Epithelial cell of esophagus (primary cell): ENCODE measurements at regions not wholly inside any gene's neighbourhood (a gene's known extent, or its start where the extent isn't known, plus 50 kb on each side); places are given as distances from the start of the nearest gene placed in this dataset.

Experiments used
- DNase-seq: peaks from one replicate; pipeline ENCODE4 v3.0.0; 2010; ENCODE audit warnings: low read depth
- H3K4me3 ChIP-seq: 2 replicates; pipeline ENCODE4 v1.5.1; 2011; ENCODE audit warnings: mild to moderate bottlenecking, low read length, control low read depth
- CTCF ChIP-seq: IDR thresholded peaks from 2 replicates; pipeline ENCODE4 v1.5.1; 2011; ENCODE audit warnings: low read depth, mild to moderate bottlenecking, low read length, control low read depth, inconsistent platforms; ENCODE audit not compliant: insufficient read depth; ENCODE audit errors: missing control alignments

- TF ChIP-seq CTCF = no peak
- no peak for DNase-seq
- H3K4me3 ChIP-seq = no peak overlapping the region
Measured at GRCh38 chr3:24937780-24938179, 443.1 kb upstream of the THRB start.

GRCh38 chr3:24943961-24944360, 449.3 kb upstream of the THRB start:
- no peak overlapping the region for H3K4me3 ChIP-seq
- TF ChIP-seq CTCF = no peak
- no peak for DNase-seq

GRCh38 chr3:24944805-24945520, 450.3 kb upstream of the THRB start:
- H3K4me3 ChIP-seq = no peak overlapping the region
- DNase-seq = no peak
- TF ChIP-seq CTCF = no peak

- H3K4me3 ChIP-seq = no peak overlapping the region
- no peak for TF ChIP-seq CTCF
- peak; percentile 66 for DNase-seq
Measured at GRCh38 chr3:24945563-24945962, 450.9 kb upstream of the THRB start.

- no peak overlapping the region for H3K4me3 ChIP-seq
- TF ChIP-seq CTCF = no peak
- no peak for DNase-seq
Measured at GRCh38 chr3:24947103-24947502, 452.5 kb upstream of the THRB start.

- TF ChIP-seq CTCF = no peak
- no peak overlapping the region for H3K4me3 ChIP-seq
- peak; percentile 20 for DNase-seq
Measured at GRCh38 chr3:24951180-24951579, 456.5 kb upstream of the THRB start.

GRCh38 chr3:24952388-24952787, 457.7 kb upstream of the THRB start:
- no peak for DNase-seq
- no peak for TF ChIP-seq CTCF
- H3K4me3 ChIP-seq = no peak overlapping the region
